H1 (cell line): ENCODE measurements at regions not wholly inside any gene's neighbourhood (a gene's known extent, or its start where the extent isn't known, plus 50 kb on each side); places are given as distances from the start of the nearest gene placed in this dataset.

ENCODE experiments used
- CTCF ChIA-PET: fragments of 300-600 bp; sonication (Branson Sonifier 250); formaldehyde crosslinking; loops from one replicate; lab custom pipeline; 2021; ENCODE audit not compliant: partially characterized antibody; lab: Charles Lee
- POLR2A ChIA-PET: fragments of 300-600 bp; sonication (Branson Sonifier 250); formaldehyde crosslinking; loops from one replicate; lab custom pipeline; 2021; ENCODE audit warnings: inconsistent platforms; ENCODE audit not compliant: partially characterized antibody; lab: Charles Lee
- DNase-seq, 2 experiments: peaks; one replicate each; pipeline versions ENCODE4 v3.0.0 to v3.0.0-alpha.2; 2010 to 2022; ENCODE audit warnings: low spot score in 2 of 2, low read depth in 1 of 2, mixed read lengths in 1 of 2
- FAIRE-seq: peaks from 2 replicates; lab custom pipeline; 2011; peaks lifted over from hg19 to GRCh38; lab: Jason Lieb, UNC
- H2AFZ ChIP-seq: 2 replicates; pipeline ENCODE4 v1.8.1; 2012; ENCODE audit warnings: low read length, inconsistent platforms
- H2AK5ac ChIP-seq: 2 replicates; pipeline ENCODE4 v1.6.1; 2013; ENCODE audit warnings: low read depth, low read length
- H2BK120ac ChIP-seq: replicated peaks from 2 replicates; pipeline ENCODE3; 2013; ENCODE audit warnings: low read depth, low read length, inconsistent platforms
- H2BK12ac ChIP-seq: 2 replicates; pipeline ENCODE4 v1.6.1; 2013; ENCODE audit warnings: low read depth, low read length
- H2BK15ac ChIP-seq: 2 replicates; pipeline ENCODE4 v1.6.1; 2013; ENCODE audit warnings: low read length
- H2BK20ac ChIP-seq: 2 replicates; pipeline ENCODE4 v1.6.1; 2013; ENCODE audit warnings: low read length
- H2BK5ac ChIP-seq: 2 replicates; pipeline ENCODE4 v1.6.1; 2013; ENCODE audit warnings: low read depth, low read length
- H3K14ac ChIP-seq: 2 replicates; pipeline ENCODE4 v1.6.1; 2013; ENCODE audit warnings: inconsistent platforms; ENCODE audit not compliant: insufficient read length
- H3K18ac ChIP-seq: 2 replicates; pipeline ENCODE4 v1.6.1; 2013; ENCODE audit warnings: low read length; ENCODE audit errors: extremely low read depth
- H3K23ac ChIP-seq: 2 replicates; pipeline ENCODE4 v1.6.1; 2013; ENCODE audit warnings: inconsistent platforms; ENCODE audit not compliant: insufficient read length
- H3K23me2 ChIP-seq: 2 replicates; pipeline ENCODE4 v1.6.1; 2013; ENCODE audit warnings: low read depth, low read length
- H3K27ac ChIP-seq: 2 replicates; pipeline ENCODE4 v1.6.1; 2011; ENCODE audit warnings: low read depth, low read length, inconsistent platforms
- H3K27me3 ChIP-seq, 4 experiments: replicated peaks in 1 of 4; 1 replicate in 1 of 4; 2 replicates in 3 of 4; pipeline versions ENCODE4 v1.6.1 to v1.8.1; 2011 to 2013; ENCODE audit warnings: low read length in 3 of 4, mild to moderate bottlenecking in 3 of 4, inconsistent platforms in 2 of 4, mixed read lengths in 2 of 4, moderate library complexity in 1 of 4; ENCODE audit not compliant: control insufficient read depth in 3 of 4, insufficient read depth in 3 of 4; ENCODE audit errors: extremely low read depth in 1 of 4
- H3K36me3 ChIP-seq, 4 experiments: 2 replicates each; pipeline versions ENCODE4 v1.6.1 to v1.8.1; 2011 to 2013; ENCODE audit warnings: mild to moderate bottlenecking in 4 of 4, low read length in 3 of 4, moderate library complexity in 2 of 4, control low read depth in 1 of 4, inconsistent platforms in 1 of 4; ENCODE audit not compliant: insufficient read depth in 4 of 4, control insufficient read depth in 2 of 4
- H3K4ac ChIP-seq: replicated peaks from 2 replicates; pipeline ENCODE3; 2013; ENCODE audit warnings: low read length, low read depth, mixed read lengths, inconsistent platforms; ENCODE audit not compliant: insufficient read length
- H3K4me1 ChIP-seq, 4 experiments: replicated peaks in 1 of 4; 1 replicate in 1 of 4; 2 replicates in 3 of 4; pipeline versions ENCODE4 v1.6.1 to v1.8.1; 2011 to 2013; ENCODE audit warnings: low read length in 3 of 4, inconsistent platforms in 2 of 4, mixed read lengths in 1 of 4; ENCODE audit not compliant: insufficient read depth in 4 of 4, control insufficient read depth in 3 of 4
- H3K4me2 ChIP-seq, 2 experiments: 2 replicates each; pipeline versions ENCODE4 v1.6.1 to v1.8.1; 2011 to 2013; ENCODE audit warnings: low read depth in 2 of 2, low read length in 2 of 2, control low read depth in 1 of 2, inconsistent platforms in 1 of 2, mild to moderate bottlenecking in 1 of 2; ENCODE audit not compliant: insufficient read depth in 1 of 2
- H3K4me3 ChIP-seq, 4 experiments: fragments of 200-600, 300-600 bp in 1 of 4; sonication (generic), shearing (Covaris generic), sonication (Bioruptor Twin) in 1 of 4; 2 replicates each; pipeline versions ENCODE4 v1.5.1 to v1.8.1; 2011 to 2016; ENCODE audit warnings: low read length in 4 of 4, low read depth in 3 of 4, control low read depth in 2 of 4, inconsistent platforms in 2 of 4, mild to moderate bottlenecking in 2 of 4, mixed read lengths in 1 of 4, moderate library complexity in 1 of 4; ENCODE audit not compliant: insufficient read depth in 2 of 4; ENCODE audit errors: extremely low read depth in 1 of 4
- H3K56ac ChIP-seq: replicated peaks from 2 replicates; pipeline ENCODE3; 2013; ENCODE audit warnings: low read depth, mild to moderate bottlenecking, mixed read lengths, low read length, inconsistent platforms; ENCODE audit not compliant: insufficient read length
- H3K79me1 ChIP-seq: 2 replicates; pipeline ENCODE4 v1.6.1; 2013; ENCODE audit warnings: low read depth, low read length, control low read depth
- H3K79me2 ChIP-seq, 2 experiments: 2 replicates each; pipeline versions ENCODE4 v1.6.1 to v1.8.1; 2012 to 2013; ENCODE audit warnings: low read length in 2 of 2, mild to moderate bottlenecking in 2 of 2, inconsistent platforms in 1 of 2; ENCODE audit not compliant: insufficient read depth in 2 of 2, control insufficient read depth in 1 of 2
- H3K9ac ChIP-seq, 4 experiments: replicated peaks in 1 of 4; 1 replicate in 1 of 4; 2 replicates in 3 of 4; pipeline versions ENCODE4 v1.6.1 to v1.8.1; 2011 to 2013; ENCODE audit warnings: low read depth in 3 of 4, low read length in 3 of 4, control low read depth in 2 of 4, mild to moderate bottlenecking in 2 of 4, moderate library complexity in 2 of 4, inconsistent platforms in 1 of 4; ENCODE audit errors: extremely low read depth in 1 of 4
- H3K9me3 ChIP-seq, 2 experiments: 2 replicates each; pipeline versions ENCODE4 v1.6.1 to v1.8.1; 2012 to 2013; ENCODE audit warnings: mild to moderate bottlenecking in 2 of 2, moderate library complexity in 2 of 2, control low read depth in 1 of 2, inconsistent platforms in 1 of 2, low read depth in 1 of 2, low read length in 1 of 2, mixed read lengths in 1 of 2; ENCODE audit not compliant: insufficient read depth in 2 of 2
- H4K20me1 ChIP-seq, 2 experiments: replicated peaks in 1 of 2; 2 replicates each; pipeline versions ENCODE3 to v1.8.1; 2011 to 2013; ENCODE audit warnings: inconsistent platforms in 2 of 2, low read length in 2 of 2, mild to moderate bottlenecking in 1 of 2; ENCODE audit not compliant: insufficient read depth in 2 of 2, control insufficient read depth in 1 of 2
- H4K5ac ChIP-seq: 2 replicates; pipeline ENCODE4 v1.6.1; 2013; ENCODE audit warnings: low read length, low read depth, mixed read lengths, inconsistent platforms; ENCODE audit not compliant: insufficient read length
- H4K8ac ChIP-seq: 2 replicates; pipeline ENCODE4 v1.8.0; 2013; ENCODE audit warnings: mild to moderate bottlenecking, moderate library complexity, low read length, inconsistent platforms; ENCODE audit not compliant: insufficient read depth; ENCODE audit errors: extremely low read depth
- H4K91ac ChIP-seq: replicated peaks from 2 replicates; pipeline ENCODE3; 2013; ENCODE audit warnings: low read length, mixed read lengths, inconsistent platforms; ENCODE audit not compliant: insufficient read length
- BRCA1 ChIP-seq: IDR thresholded peaks from 2 replicates; pipeline ENCODE4 v1.6.1; 2012; ENCODE audit warnings: low read depth, low read length, improper control_type of control experiment
- CTBP2 ChIP-seq: IDR thresholded peaks from 2 replicates; pipeline ENCODE4 v1.7.0; 2011; ENCODE audit warnings: borderline replicate concordance, mild to moderate bottlenecking, moderate library complexity, mixed read lengths, low read length; ENCODE audit not compliant: insufficient read depth, insufficient read length
- EGR1 ChIP-seq: IDR thresholded peaks from 2 replicates; pipeline ENCODE4 v1.6.1; 2011; ENCODE audit warnings: low read depth, low read length, borderline replicate concordance
- KDM1A ChIP-seq: fragments of 200-600, 300-600 bp; sonication (generic); IDR thresholded peaks from 2 replicates; pipeline ENCODE4 v1.7.1; 2016; ENCODE audit warnings: mild to moderate bottlenecking, low read length, borderline replicate concordance
- PHF8 ChIP-seq: fragments of 200-600 bp; sonication (generic); conservative IDR thresholded peaks from 2 replicates; pipeline ENCODE4 v1.7.1; 2012; ENCODE audit warnings: low read depth, mild to moderate bottlenecking, inconsistent platforms, low read length, moderate library complexity
- POLR2A ChIP-seq, 2 experiments: IDR thresholded peaks; 1 replicate in 1 of 2; 2 replicates in 1 of 2; pipeline ENCODE4 v1.6.1; 2011; ENCODE audit warnings: low read depth in 2 of 2, low read length in 2 of 2, mild to moderate bottlenecking in 2 of 2; ENCODE audit errors: control extremely low read depth in 1 of 2
- RBBP5 ChIP-seq: IDR thresholded peaks from 2 replicates; pipeline ENCODE4 v1.7.1; 2012; ENCODE audit warnings: low read depth, mild to moderate bottlenecking, inconsistent platforms, low read length, moderate library complexity, borderline replicate concordance
- RFX5 ChIP-seq: IDR thresholded peaks from 2 replicates; pipeline ENCODE4 v1.6.1; 2011; ENCODE audit warnings: low read depth, low read length, improper control_type of control experiment, borderline replicate concordance
- SIRT6 ChIP-seq: IDR thresholded peaks from one replicate; pipeline ENCODE4 v1.7.1; 2012; ENCODE audit warnings: low read length, inconsistent platforms
- SP4 ChIP-seq: IDR thresholded peaks from 2 replicates; pipeline ENCODE4 v1.6.1; 2012; ENCODE audit warnings: low read length, inconsistent platforms
- TAF7 ChIP-seq: optimal IDR thresholded peaks from 2 replicates; pipeline ENCODE3; 2011; ENCODE audit warnings: low read depth, mild to moderate bottlenecking, inconsistent platforms, low read length, moderate library complexity, borderline replicate concordance
- TEAD4 ChIP-seq: IDR thresholded peaks from 2 replicates; pipeline ENCODE4 v1.6.1; 2012; ENCODE audit warnings: low read depth, low read length, inconsistent platforms, mixed read lengths
- YY1 ChIP-seq: IDR thresholded peaks from 2 replicates; pipeline ENCODE4 v1.6.1; 2011; ENCODE audit warnings: low read depth, mild to moderate bottlenecking, low read length
- WGBS, 2 experiments: shearing (Covaris generic) in 1 of 2; methylation state at CpG; one replicate each; pipeline versions ENCODE4 v1.1.6 to v1.1.7; 2013 to 2015; ENCODE audit warnings: low lambda C conversion rate in 2 of 2, mixed read lengths in 2 of 2, inconsistent platforms in 1 of 2, low coverage in 1 of 2, missing lambda C conversion rate in 1 of 2; ENCODE audit not compliant: insufficient replicate concordance in 2 of 2, insufficient coverage in 1 of 2, insufficient read length in 1 of 2; ENCODE audit errors: extremely low coverage in 1 of 2, missing lambda C conversion rate in 1 of 2; 5-methylcytosine and 5-hydroxymethylcytosine counted together
- TF ChIP-seq, protein P1 (sequence below): IDR thresholded peaks from 2 replicates; pipeline ENCODE4 v1.6.1; 2012; ENCODE audit warnings: low read length, inconsistent platforms

- no peak overlapping the region for H4K8ac ChIP-seq
- ChIA-PET POLR2A (interaction anchor here (0.8 kb wide), 1 partner anchor 14 kb away, joined by 3 read pairs; no protein-coding TSS in a partner anchor), CTCF (interaction anchor here (0.5 to 1.4 kb wide), 3 partner anchors 23 to 150 kb away, joined by 4 read pairs; no protein-coding TSS in a partner anchor)
- TF ChIP-seq POLR2A (IDR thresholded peaks at IDR 0.05; ENCODE audit: control extremely low read depth in 1 of 2, low read depth in 2 of 2, low read length in 2 of 2) (no peak), EGR1 (no peak), CTBP2 (no peak), SIRT6 (no peak), YY1 (no peak), TAF7 (no peak), SP4 (no peak), TEAD4 (no peak), RFX5 (no peak), RBBP5 (no peak), KDM1A (no peak), BRCA1 (no peak), PHF8 (no peak)
- TF ChIP-seq, protein P1, sequence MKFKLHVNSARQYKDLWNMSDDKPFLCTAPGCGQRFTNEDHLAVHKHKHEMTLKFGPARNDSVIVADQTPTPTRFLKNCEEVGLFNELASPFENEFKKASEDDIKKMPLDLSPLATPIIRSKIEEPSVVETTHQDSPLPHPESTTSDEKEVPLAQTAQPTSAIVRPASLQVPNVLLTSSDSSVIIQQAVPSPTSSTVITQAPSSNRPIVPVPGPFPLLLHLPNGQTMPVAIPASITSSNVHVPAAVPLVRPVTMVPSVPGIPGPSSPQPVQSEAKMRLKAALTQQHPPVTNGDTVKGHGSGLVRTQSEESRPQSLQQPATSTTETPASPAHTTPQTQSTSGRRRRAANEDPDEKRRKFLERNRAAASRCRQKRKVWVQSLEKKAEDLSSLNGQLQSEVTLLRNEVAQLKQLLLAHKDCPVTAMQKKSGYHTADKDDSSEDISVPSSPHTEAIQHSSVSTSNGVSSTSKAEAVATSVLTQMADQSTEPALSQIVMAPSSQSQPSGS, result no peak
Measured at GRCh38 chr1:94654919-94655318, 113.4 kb upstream of the F3 start.

More at GRCh38 chr1:94654919-94655318, 113.4 kb upstream of the F3 start:
- no peak overlapping the region for H3K56ac ChIP-seq
- H2BK12ac ChIP-seq, result peak overlapping the region; percentile 75; the same call in 1 of the 2 replicates
- H3K23ac ChIP-seq, result no peak overlapping the region
- H2BK20ac ChIP-seq, result peak overlapping the region; percentile 49; the same call in 1 of the 2 replicates
- H3K4me2 ChIP-seq, result no peak overlapping the region
- 88% methylated on average over 4 of the region's 4 CpGs; no CpG with 5 or more reads in 1 of the 2 experiments for WGBS, 2 experiments
- H4K5ac ChIP-seq, result no peak overlapping the region
- no peaks in the 10 kb centered on the region for H3K36me3 ChIP-seq
- no peak overlapping the region for H3K4me3 ChIP-seq
- H2AFZ ChIP-seq, result no peak overlapping the region
- no peaks in the 10 kb centered on the region; the same call in 1 of the 2 replicates for H3K23me2 ChIP-seq
- no peak overlapping the region for H2BK120ac ChIP-seq
- H2BK5ac ChIP-seq, result no peak overlapping the region
- no peak overlapping the region for H3K9ac ChIP-seq
- no peaks in the 10 kb centered on the region for H4K20me1 ChIP-seq
- no peak overlapping the region for H3K14ac ChIP-seq
- no peak overlapping the region for H2AK5ac ChIP-seq
- H3K9me3 ChIP-seq, result no peaks in the 10 kb centered on the region
- H4K91ac ChIP-seq, result peak overlapping the region; percentile 49
- H3K79me2 ChIP-seq, result no peaks in the 10 kb centered on the region
- DNase-seq, result peak in 1 of 2 experiments; percentile 39
- no peak for FAIRE-seq
- no peak overlapping the region for H3K18ac ChIP-seq
- no peaks in the 10 kb centered on the region for H3K27me3 ChIP-seq
- H3K79me1 ChIP-seq, result no peaks in the 10 kb centered on the region
- H3K27ac ChIP-seq, result no peak overlapping the region
- no peak overlapping the region for H3K4ac ChIP-seq
- H3K4me1 ChIP-seq, result peaks cover 2 to 12% (median 7%) of the 10 kb centered on the region in 4 experiments; a peak in 5 of 7 replicates
- no peak overlapping the region for H2BK15ac ChIP-seq
